Naive thymus-derived CD4-positive, alpha-beta T cell (primary cell): ENCODE measurements at regions not wholly inside any gene's neighbourhood (a gene's known extent, or its start where the extent isn't known, plus 50 kb on each side); places are given as distances from the start of the nearest gene placed in this dataset.

Experiments used
- ATAC-seq: fragments of 150-1000 bp; cut with Tn5 transposase; 2 replicates; pipeline ENCODE4 v1.10.0; 2021; ENCODE audit warnings: mild to moderate bottlenecking, moderate library complexity
- CTCF ChIA-PET: fragments of 350-600 bp; sonication (Branson Sonifier 250); formaldehyde crosslinking; loops from one replicate; lab custom pipeline; 2021; ENCODE audit warnings: antibody characterized with exemption; lab: Charles Lee
- POLR2A ChIA-PET: fragments of 350-600 bp; sonication (Branson Sonifier 250); formaldehyde crosslinking; loops from one replicate; lab custom pipeline; 2021; ENCODE audit warnings: antibody characterized with exemption, inconsistent platforms; lab: Charles Lee
- DNase-seq, 9 donors: peaks; one replicate each; pipeline versions ENCODE4 v3.0.0 to v3.0.0-alpha.2; 2020 to 2022; ENCODE audit warnings: mixed read lengths in 1 of 9
- H3K27ac ChIP-seq: one replicate; pipeline ENCODE4 v1.7.0; 2013; ENCODE audit warnings: mild to moderate bottlenecking, low read depth, low read length, moderate library complexity
- H3K27me3 ChIP-seq, 2 donors: one replicate each; pipeline ENCODE4 v1.7.0; 2013; ENCODE audit warnings: low read length in 2 of 2, mild to moderate bottlenecking in 2 of 2, moderate library complexity in 2 of 2; ENCODE audit not compliant: control insufficient read depth in 2 of 2, insufficient read depth in 2 of 2
- H3K36me3 ChIP-seq, 3 experiments: 1 replicate in 2 of 3; 2 replicates in 1 of 3; pipeline ENCODE4 v1.7.0; 2013; ENCODE audit warnings: low read length in 3 of 3, mild to moderate bottlenecking in 3 of 3, moderate library complexity in 1 of 3; ENCODE audit not compliant: insufficient read depth in 3 of 3, control insufficient read depth in 2 of 3
- H3K4me1 ChIP-seq, 2 donors: one replicate each; pipeline ENCODE4 v1.7.0; 2013; ENCODE audit warnings: low read length in 2 of 2, mild to moderate bottlenecking in 2 of 2, moderate library complexity in 1 of 2; ENCODE audit not compliant: control insufficient read depth in 2 of 2, insufficient read depth in 2 of 2
- H3K4me3 ChIP-seq: 2 replicates; pipeline ENCODE4 v1.7.0; 2013; ENCODE audit warnings: mild to moderate bottlenecking, low read length
- H3K9me3 ChIP-seq, 3 experiments: 1 replicate in 2 of 3; 2 replicates in 1 of 3; pipeline ENCODE4 v1.7.0; 2013; ENCODE audit warnings: low read length in 3 of 3; ENCODE audit not compliant: control insufficient read depth in 2 of 3
- H3K27ac Mint-ChIP-seq, 9 donors: one replicate each; pipeline ENCODE4 v1.8.0; 2020 to 2022; ENCODE audit warnings: mixed read lengths in 9 of 9, mild to moderate bottlenecking in 8 of 9, moderate library complexity in 5 of 9, inconsistent platforms in 2 of 9
- H3K27me3 Mint-ChIP-seq, 5 donors: one replicate each; pipeline ENCODE4 v1.8.0; 2021 to 2022; ENCODE audit warnings: mixed read lengths in 5 of 5, mild to moderate bottlenecking in 1 of 5
- H3K36me3 Mint-ChIP-seq, 5 donors: one replicate each; pipeline ENCODE4 v1.8.0; 2020 to 2022; ENCODE audit warnings: mixed read lengths in 5 of 5, mild to moderate bottlenecking in 3 of 5, inconsistent platforms in 1 of 5
- H3K4me1 Mint-ChIP-seq, 7 donors: one replicate each; pipeline ENCODE4 v1.8.0; 2020 to 2022; ENCODE audit warnings: mixed read lengths in 7 of 7, mild to moderate bottlenecking in 3 of 7, inconsistent platforms in 1 of 7
- H3K4me3 Mint-ChIP-seq, 10 donors: one replicate each; pipeline ENCODE4 v1.8.0; 2020 to 2022; ENCODE audit warnings: mild to moderate bottlenecking in 10 of 10, mixed read lengths in 10 of 10, moderate library complexity in 6 of 10, inconsistent platforms in 2 of 10
- H3K9me3 Mint-ChIP-seq, 11 donors: one replicate each; pipeline ENCODE4 v1.8.0; 2020 to 2022; ENCODE audit warnings: mixed read lengths in 11 of 11, mild to moderate bottlenecking in 4 of 11, inconsistent platforms in 1 of 11, moderate library complexity in 1 of 11
- intact Hi-C, 2 donors: fragments of 100-400 bp; cut with micrococcal nuclease; formaldehyde crosslinking; loops; one replicate each; pipeline ENCODE4 v1.15.1; 2023

- H3K27ac ChIP-seq = no peak overlapping the region
- POLR2A ChIA-PET = no interaction called here
Observed at GRCh38 chr15:66900586-66901310, 164.7 kb upstream of the SMAD3 start.

DNA sequence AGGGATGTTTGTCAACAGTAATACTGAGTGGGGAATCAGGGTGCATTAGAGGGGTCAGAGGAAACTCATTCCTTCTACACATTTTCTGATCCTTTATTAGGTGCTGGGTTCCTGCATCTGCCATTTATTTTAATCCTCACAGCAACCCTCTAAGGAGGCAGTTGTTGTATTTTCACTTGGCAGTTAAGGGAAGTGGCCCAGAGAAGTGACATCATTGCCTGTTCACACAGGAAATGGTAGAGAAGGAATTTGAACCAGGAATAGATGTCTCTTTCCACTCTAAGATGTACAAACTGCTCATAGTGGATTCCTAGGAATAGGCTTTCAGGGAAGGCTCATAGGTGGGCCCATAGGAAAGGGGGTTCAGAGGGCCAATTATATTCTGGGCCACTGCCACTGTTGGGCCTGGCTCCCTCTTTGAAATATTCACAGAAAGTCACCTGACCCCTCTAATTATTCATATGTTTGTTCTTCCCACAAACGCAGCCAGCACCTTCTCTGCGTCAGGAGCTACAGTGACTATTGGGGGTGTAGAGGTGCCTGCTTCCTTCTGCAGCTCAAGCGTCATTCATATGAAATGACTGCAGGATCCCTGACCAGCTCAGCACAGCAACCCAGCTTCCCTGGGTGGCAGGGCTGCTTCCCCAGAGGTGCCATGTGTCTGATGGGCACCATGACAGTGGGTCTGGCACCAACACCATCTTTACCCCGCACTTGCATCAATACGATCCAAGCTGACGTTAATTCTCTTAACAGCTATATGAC is 163.9 kb upstream of the SMAD3 start:
- ChIA-PET CTCF (interaction anchor here (0.5 kb wide), 2 partner anchors 86 to 339 kb away, joined by 4 read pairs; no protein-coding TSS in a partner anchor), POLR2A (no interaction called here)
- H3K27me3 ChIP-seq = no peaks in the 10 kb centered on the region
- Mint-ChIP-seq H3K4me3 (no peak overlapping the region), H3K27me3 (peaks cover 0 to 11% (median 0%) of the 10 kb centered on the region in 5 donors), H3K27ac (peak overlapping the region in 2 of 9 donors; percentile 45 to 78), H3K4me1 (peaks cover 0 to 18% (median 3%) of the 10 kb centered on the region in 7 donors), H3K9me3 (peaks cover 0 to 3% (median 0%) of the 10 kb centered on the region in 11 donors), H3K36me3 (peaks cover 0 to 3% (median 0%) of the 10 kb centered on the region in 5 donors)
- no peak for ATAC-seq
- H3K36me3 ChIP-seq = no peaks in the 10 kb centered on the region
- no peak overlapping the region for H3K27ac ChIP-seq
- intact Hi-C loops = no loop called here
- no peaks in the 10 kb centered on the region for H3K4me1 ChIP-seq
- H3K9me3 ChIP-seq = no peaks in the 10 kb centered on the region
- H3K4me3 ChIP-seq = no peak overlapping the region
- DNase-seq = no peak

More at GRCh38 chr15:66900586-66901310, 164.7 kb upstream of the SMAD3 start:
- Histone ChIP-seq H3K9me3 (no peaks in the 10 kb centered on the region), H3K4me1 (no peaks in the 10 kb centered on the region), H3K4me3 (no peak overlapping the region), H3K36me3 (no peaks in the 10 kb centered on the region), H3K27me3 (no peaks in the 10 kb centered on the region)
- DNase-seq (no peak), ATAC-seq (no peak)
- Mint-ChIP-seq H3K9me3 (no peaks in the 10 kb centered on the region), H3K27me3 (peaks cover 0 to 9% (median 0%) of the 10 kb centered on the region in 5 donors), H3K4me3 (no peak overlapping the region), H3K36me3 (no peaks in the 10 kb centered on the region), H3K27ac (peak overlapping the region in 2 of 9 donors; percentile 45 to 78), H3K4me1 (peaks cover 0 to 20% (median 4%) of the 10 kb centered on the region in 7 donors)
- CTCF ChIA-PET = interaction anchor here (0.6 to 0.7 kb wide), 3 partner anchors 11 to 1335 kb away, joined by 3 read pairs; no protein-coding TSS in a partner anchor
- intact Hi-C loops = no loop called here

DNA sequence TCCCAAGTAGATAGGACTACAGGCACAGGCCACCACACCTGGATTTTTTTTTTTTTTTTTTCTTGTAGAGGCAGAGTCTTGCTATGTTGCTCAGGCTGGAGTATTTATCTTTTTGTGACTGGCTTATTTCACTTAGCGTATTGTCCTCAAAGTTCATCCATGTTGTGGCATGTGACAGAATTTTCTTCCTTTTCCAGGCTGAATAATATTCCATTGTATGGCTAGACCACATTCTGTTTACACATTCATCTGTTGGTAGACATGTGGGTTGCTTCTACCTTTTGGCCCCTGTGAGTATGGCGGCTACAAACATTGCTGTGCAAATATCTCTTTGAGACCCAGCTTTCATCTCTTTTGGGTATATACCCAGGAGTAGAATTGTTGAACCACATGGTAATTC is 160.2 kb upstream of the SMAD3 start:
- peaks cover 0 to 23% (median 4%) of the 10 kb centered on the region in 7 donors for H3K4me1 Mint-ChIP-seq
- H3K27ac Mint-ChIP-seq = peak overlapping the region in 1 of 9 donors; percentile 9
- H3K36me3 Mint-ChIP-seq = peaks cover 0 to 6% (median 0%) of the 10 kb centered on the region in 5 donors
- DNase-seq (no peak), ATAC-seq (no peak)
- intact Hi-C loops = no loop called here
- peaks cover 0 to 4% (median 0%) of the 10 kb centered on the region in 11 donors for H3K9me3 Mint-ChIP-seq
- Histone ChIP-seq H3K9me3 (no peaks in the 10 kb centered on the region), H3K36me3 (no peaks in the 10 kb centered on the region), H3K4me1 (no peaks in the 10 kb centered on the region), H3K27ac (no peak overlapping the region), H3K27me3 (no peaks in the 10 kb centered on the region), H3K4me3 (no peak overlapping the region)
- ChIA-PET CTCF (interaction anchor here (0.6 to 2.6 kb wide), 4 partner anchors 15 to 234 kb away, joined by 3 to 20 read pairs (median 6); no protein-coding TSS in a partner anchor), POLR2A (no interaction called here)
- peaks cover 0 to 9% (median 0%) of the 10 kb centered on the region in 5 donors for H3K27me3 Mint-ChIP-seq
- no peak overlapping the region for H3K4me3 Mint-ChIP-seq

- H3K4me1 Mint-ChIP-seq = peaks cover 0 to 28% (median 4%) of the 10 kb centered on the region in 7 donors
- H3K4me1 ChIP-seq = no peaks in the 10 kb centered on the region
- H3K4me3 ChIP-seq = no peak overlapping the region
- intact Hi-C loops = no loop called here
- ChIA-PET CTCF (interaction anchor here (0.6 to 1.3 kb wide), 2 partner anchors 9 to 571 kb away, joined by 3 read pairs; no protein-coding TSS in a partner anchor), POLR2A (no interaction called here)
- H3K4me3 Mint-ChIP-seq = no peak overlapping the region
- peaks cover 0 to 9% (median 0%) of the 10 kb centered on the region in 5 donors for H3K27me3 Mint-ChIP-seq
- H3K36me3 ChIP-seq = no peaks in the 10 kb centered on the region
- peaks cover 0 to 4% (median 0%) of the 10 kb centered on the region in 11 donors for H3K9me3 Mint-ChIP-seq
- no peak overlapping the region for H3K27ac ChIP-seq
- H3K27me3 ChIP-seq = no peaks in the 10 kb centered on the region
- no peak overlapping the region for H3K27ac Mint-ChIP-seq
- DNase-seq (no peak), ATAC-seq (no peak)
- no peaks in the 10 kb centered on the region for H3K9me3 ChIP-seq
- peaks cover 0 to 6% (median 0%) of the 10 kb centered on the region in 5 donors for H3K36me3 Mint-ChIP-seq
Observed at GRCh38 chr15:66905954-66906353, 159.4 kb upstream of the SMAD3 start.

DNA sequence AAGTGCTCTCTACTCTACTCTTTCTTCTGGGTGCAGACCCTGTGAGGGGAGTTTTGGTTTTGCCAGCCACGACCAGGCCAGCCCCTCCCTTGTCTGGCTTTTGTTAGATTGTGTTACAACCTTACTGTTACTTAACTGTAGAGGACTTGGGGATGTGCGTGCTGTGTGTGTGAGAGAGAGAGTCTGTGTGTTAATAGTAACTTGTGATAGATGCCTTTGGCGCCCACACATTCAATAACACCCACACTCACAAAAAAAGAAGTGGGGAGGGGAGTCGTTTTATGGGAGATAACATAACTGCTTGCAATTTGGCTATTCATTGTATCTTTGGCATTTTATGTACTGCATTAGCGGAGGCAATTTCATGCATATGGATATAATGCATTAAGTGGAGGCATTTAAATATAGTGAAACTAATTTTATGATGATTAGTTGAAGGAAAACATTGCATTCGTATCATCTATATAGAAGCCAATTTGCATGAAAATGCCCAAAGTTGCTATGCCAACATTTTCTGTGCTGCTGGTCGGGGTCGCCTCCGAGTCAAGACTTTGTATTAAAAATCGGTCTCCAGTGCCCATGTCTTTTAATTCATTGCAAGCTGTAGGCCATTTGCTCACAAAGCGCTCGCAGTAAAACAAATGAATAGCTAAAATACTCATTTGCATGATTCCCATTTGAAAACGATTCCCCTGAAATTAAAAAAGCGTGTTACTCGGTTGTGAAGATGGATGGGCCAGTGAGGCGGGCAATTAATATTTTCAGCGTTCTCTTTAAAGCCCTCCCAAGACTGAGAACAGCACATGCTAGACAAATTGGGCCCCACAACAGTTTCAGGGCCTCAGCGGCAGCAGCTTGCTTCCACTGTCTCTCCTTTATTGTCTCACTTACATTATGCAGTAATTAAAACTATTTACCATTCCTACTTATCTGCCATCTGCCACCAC is 158.5 kb upstream of the SMAD3 start:
- H3K27ac ChIP-seq = no peak overlapping the region
- no peak overlapping the region for H3K4me3 Mint-ChIP-seq
- ATAC-seq (no peak), DNase-seq (no peak)
- peaks cover 0 to 9% (median 0%) of the 10 kb centered on the region in 5 donors for H3K27me3 Mint-ChIP-seq
- H3K36me3 ChIP-seq = no peaks in the 10 kb centered on the region
- CTCF ChIA-PET = interaction anchor here (0.6 to 1.3 kb wide), 2 partner anchors 10 to 572 kb away, joined by 3 read pairs; no protein-coding TSS in a partner anchor
- no peaks in the 10 kb centered on the region for H3K9me3 ChIP-seq
- no peak overlapping the region for H3K4me3 ChIP-seq
- no peaks in the 10 kb centered on the region for H3K27me3 ChIP-seq
- POLR2A ChIA-PET = no interaction called here
- peaks cover 0 to 4% (median 0%) of the 10 kb centered on the region in 11 donors for H3K9me3 Mint-ChIP-seq
- intact Hi-C loops = no loop called here
- H3K4me1 ChIP-seq = peaks cover 5 to 9% of the 10 kb centered on the region in 2 donors
- H3K36me3 Mint-ChIP-seq = peaks cover 0 to 6% (median 0%) of the 10 kb centered on the region in 5 donors
- no peak overlapping the region for H3K27ac Mint-ChIP-seq
- H3K4me1 Mint-ChIP-seq = peaks cover 0 to 26% (median 12%) of the 10 kb centered on the region in 7 donors
